ENCODE measurements at regions not wholly inside any gene's neighbourhood (a gene's known extent, or its start where the extent isn't known, plus 50 kb on each side); places are given as distances from the start of the nearest gene placed in this dataset.
"Not testable (repeated sequence)": the region's sequence is repeated elsewhere in the genome, so short reads cannot be mapped to it uniquely, and the experiment has no call there.

GRCh38 chr5:118366429-118366828, 621.9 kb downstream of the DTWD2 start:
- DNase-seq = no peak

DNA sequence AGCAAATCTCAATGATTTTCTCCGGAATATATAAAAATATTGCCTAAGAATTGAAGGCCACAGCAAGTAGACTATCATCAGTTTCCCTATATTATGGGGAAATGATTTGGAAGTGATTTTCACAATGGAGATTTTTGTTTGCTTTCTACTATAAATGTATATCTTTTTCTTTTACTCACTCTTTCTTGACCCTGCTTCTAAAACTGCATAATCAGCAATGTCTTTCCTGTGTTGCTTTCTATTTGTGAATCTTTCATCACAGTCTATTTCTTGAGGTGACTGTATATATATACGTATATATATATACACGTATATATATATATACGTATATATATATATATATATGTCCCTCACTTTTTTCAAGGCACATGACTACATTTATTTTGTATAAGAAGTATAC, 622.6 kb downstream of the DTWD2 start:
- DNase-seq = no peak

DNA sequence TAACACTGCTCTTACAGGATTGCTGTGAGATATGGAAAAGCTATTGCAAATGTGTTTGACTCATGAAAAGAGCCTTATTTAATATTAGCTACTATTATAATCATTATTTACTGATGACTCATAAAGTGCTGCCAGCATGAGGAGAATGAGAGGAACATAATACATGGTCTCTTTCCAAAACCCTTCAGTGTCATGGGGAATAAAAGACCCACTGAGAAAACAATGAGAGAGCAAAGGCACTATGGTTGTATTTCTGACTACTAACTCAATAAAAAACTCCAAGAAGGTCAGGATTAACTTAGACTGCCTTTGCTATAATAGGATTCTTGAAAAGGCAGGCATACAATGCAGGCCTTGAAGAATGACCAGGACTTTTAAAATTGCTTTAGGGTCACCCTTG, 633.5 kb downstream of the DTWD2 start:
- DNase-seq = no peak

- no peak for DNase-seq
These were observed 634.4 kb downstream of the DTWD2 start for GRCh38 chr5:118353970-118354369.

DNA sequence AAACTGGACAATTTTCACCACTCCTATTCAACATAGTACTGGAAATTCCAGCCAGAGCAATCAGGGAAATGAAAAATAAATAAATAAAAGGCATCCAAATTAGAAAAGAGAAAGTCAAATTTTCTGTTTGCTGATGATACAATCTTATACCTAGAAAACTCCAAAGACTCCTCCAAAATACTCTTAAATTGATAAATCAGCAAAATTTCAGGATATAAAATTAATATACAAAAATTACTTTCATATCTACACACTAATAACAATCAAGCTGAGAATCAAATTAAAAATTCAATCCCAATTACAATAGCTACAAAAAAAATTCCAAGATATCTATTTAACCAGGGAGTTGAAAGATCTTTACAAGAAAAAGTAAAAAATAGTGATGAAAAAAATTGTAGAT, 651.9 kb downstream of the DTWD2 start:
- no peak for DNase-seq

GRCh38 chr5:118327389-118327788, 661.0 kb downstream of the DTWD2 start:
- DNase-seq = no peak

DNA sequence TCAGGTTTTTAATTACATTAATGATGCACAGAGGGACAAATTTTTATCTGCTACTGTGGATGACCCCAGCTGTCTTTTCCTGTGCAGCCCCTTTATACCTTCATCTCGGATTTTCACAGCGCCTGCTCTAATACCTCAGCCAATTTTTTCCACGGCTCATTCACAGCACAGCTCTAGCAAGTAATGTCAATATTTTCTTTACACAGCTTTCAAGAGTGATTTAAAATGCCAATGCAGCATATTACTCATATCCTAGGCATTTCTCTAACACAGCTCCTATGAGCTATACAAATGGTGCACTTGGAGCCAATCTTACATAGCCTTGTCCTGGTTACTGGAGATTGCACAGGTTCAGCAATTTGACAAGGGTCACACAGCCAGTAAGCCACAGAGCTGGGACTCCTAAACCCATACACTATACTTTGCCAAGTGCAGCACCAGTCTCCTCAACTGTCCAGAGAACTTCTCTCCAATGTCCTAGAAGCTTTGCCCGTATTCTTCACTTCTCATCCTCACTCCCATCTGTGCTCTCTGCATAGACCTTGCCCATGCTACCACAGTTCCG, 661.8 kb downstream of the DTWD2 start:
- no peak for DNase-seq

DNA sequence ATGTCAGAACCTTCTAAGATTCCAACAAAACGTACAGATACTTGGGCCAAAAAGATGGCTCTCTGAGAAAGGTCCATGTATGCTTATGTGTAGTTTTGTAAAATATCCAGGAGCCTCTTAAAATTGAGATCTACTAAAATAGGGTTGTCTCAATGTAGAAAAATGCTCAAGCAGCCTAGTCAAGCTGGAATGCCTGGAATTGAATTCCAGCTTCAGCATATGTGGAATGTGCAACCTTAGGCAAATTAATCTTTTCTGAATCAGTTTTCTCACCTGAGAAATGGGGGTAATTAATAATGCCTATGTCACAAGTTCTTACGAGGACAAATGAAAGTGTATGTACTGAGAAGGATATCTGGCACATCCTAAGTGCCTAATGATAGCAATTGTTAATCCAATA, 662.4 kb downstream of the DTWD2 start:
- no peak for DNase-seq

DNA sequence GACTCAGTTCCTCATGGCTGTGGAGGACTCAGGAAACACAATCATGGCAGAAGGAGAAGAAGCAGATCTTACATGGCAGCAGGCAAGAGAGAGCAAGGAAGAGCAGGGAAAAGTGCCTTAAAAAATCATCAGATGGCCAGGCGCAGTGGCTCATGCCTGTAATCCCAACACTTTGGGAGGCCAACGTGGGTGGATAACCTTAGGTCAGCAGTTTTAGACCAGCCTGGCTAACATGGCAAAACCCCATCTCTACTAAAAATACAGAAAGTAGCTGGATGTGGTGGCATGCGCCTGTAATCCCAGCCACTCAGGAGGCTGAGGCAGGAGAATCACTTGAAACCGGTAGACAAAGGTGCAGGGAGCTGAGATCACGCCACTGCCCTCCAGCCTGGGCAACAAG, 664.6 kb downstream of the DTWD2 start:
- DNase-seq = not testable (repeated sequence)

- no peak for DNase-seq
These were observed 667.3 kb downstream of the DTWD2 start for GRCh38 chr5:118321081-118321480.

- no peak for DNase-seq
These were observed 668.2 kb downstream of the DTWD2 start for GRCh38 chr5:118320121-118320520.

DNA sequence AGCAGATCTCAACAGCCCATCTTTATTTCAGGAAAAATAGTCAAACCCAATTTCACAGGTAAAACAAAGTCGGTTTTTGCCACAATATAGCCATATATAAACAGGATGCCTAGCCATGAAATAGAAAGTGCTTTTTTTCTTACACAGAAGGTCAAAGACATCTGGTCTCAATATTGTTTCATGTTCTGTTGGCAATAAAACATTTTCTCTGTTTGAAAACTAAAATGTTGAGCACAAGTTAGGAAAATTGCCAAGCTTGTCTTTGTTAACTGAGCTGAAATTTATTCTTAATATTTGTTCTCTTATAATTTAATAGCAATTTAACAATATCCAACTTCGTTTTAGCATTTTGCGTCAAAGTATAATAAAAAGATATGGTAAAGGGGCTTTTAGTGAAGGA, 673.4 kb downstream of the DTWD2 start:
- no peak for DNase-seq

GRCh38 chr5:118311103-118311819, 677.1 kb downstream of the DTWD2 start:
- DNase-seq = no peak

DNA sequence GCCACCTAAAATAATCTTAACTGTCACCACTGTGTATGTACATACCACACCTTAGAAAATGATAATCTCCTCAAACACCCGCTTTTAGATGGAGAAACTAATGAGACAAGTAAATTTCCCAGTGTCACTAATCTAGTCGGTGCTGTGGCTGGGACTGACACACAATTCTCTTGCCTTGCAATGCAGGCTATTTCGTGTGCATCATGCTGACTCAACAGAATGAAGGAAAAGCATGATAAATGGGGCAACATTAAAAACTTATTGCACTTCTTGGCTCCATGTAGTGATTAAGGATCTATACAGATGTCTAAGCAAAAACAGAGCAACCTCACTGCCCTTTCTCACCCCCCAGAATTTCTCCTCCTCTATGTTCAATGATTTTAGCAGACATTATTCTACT, 677.9 kb downstream of the DTWD2 start:
- no peak for DNase-seq

DNA sequence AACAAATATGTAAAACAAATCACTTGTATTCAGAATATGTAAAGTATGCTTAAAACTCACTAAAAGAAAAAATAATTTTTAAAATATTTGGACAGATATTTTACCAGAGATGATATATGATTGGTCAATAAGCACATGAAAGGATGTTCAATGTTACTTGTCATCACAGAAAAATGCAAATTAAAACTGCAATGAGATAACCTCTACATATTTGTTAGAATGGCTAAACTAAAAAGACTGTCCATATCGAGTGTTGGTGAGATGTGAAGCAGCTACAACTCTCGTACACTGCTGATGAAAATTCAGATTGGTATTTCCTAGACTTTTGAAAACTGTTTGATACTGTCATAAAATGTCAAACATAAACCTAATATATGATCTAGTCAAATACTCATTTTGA, 685.1 kb downstream of the DTWD2 start:
- DNase-seq = no peak

- no peak for DNase-seq
These were observed 685.6 kb downstream of the DTWD2 start for GRCh38 chr5:118302786-118303185.

DNA sequence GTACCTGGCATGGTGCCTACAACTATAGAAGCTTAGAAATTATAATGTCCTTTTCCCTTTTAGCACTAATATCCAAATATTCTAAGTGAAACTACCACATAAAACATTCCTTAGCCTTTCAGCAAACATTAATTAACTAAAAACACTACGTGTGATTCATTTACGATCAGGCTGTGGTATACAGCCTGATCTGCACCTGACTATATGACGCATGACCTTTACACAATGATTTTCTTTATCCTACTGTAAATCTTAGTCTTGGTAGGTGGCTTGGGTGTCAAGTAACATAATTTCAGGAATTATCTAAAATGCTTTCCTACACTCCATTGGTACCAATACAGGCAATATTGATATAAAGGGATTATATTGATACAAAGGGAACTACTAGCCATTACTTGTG, 686.7 kb downstream of the DTWD2 start:
- no peak for DNase-seq

- no peak for DNase-seq
These were observed 693.3 kb downstream of the DTWD2 start for GRCh38 chr5:118295045-118295444.

DNA sequence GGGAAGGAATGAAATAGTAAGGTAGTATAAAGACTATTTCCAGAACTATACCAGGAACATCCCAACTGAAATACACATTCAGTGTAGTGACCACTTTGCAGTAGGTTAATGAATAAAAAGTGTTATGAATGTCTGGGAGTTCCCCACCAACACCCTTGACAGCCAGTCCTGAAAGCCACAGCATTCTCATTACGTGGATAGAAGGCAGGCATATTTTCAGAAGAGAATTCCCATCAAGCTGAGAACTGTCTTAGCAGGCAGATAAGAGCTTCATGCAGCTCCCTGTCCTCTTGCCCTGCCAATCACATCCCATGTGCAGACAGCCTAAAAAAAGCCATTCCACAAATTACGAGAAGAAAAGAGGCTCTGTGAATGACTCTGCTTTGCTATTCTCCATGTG, 695.0 kb downstream of the DTWD2 start:
- DNase-seq = no peak

DNA sequence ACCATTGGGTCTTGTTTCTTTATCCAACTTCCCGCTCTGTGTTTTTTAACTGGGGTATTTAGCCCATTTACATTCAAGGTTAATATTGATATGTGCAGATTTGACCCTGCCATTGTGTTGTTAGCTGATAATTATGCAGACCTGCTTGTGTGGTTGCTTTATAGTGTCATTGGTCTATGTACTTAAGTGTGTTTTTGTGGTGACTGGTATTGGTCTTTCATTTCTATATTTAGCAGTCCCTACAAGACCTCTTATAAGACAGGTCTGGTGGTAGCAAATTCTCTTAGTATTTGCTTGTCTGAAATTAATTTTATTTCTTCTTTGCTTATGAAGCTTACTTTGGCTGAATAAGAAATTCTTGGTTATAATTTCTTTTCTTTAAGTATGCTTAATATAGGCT, 698.1 kb downstream of the DTWD2 start:
- no peak for DNase-seq

- DNase-seq = not testable (repeated sequence)
These were observed 704.1 kb downstream of the DTWD2 start for GRCh38 chr5:118284230-118284629.

DNA sequence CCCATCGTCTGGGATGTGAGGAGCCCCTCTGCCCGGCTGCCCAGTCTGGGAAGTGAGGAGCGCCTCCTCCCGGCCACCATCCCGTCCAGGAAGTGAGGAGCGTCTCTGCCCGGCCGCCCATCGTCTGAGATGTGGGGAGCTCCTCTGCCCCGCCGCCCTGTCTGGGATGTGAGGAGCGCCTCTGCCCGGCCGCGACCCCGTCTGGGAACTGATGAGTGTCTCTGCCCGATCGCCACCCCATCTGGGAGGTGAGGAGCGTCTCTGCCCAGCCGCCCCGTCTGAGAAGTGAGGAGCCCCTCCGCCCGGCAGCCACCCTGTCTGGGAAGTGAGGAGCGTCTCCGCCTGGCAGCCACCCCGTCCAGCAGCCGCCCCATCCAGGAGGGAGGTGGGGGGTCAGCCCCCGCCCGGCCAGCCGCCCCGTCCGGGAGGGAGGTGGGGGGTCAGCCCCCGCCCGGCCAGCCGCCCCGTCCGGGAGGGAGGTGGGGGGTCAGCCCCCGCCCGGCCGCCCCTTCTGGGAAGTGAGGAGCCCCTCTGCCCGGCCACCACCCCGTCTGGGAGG, 705.8 kb downstream of the DTWD2 start:
- not testable (repeated sequence) for DNase-seq

- DNase-seq = no peak
These were observed 708.6 kb downstream of the DTWD2 start for GRCh38 chr5:118279540-118280294.

GRCh38 chr5:118270526-118270925, 717.8 kb downstream of the DTWD2 start:
- DNase-seq = no peak
